Middle frontal gyrus (tissue), 1 donor: ENCODE measurements at regions not wholly inside any gene's neighbourhood (a gene's known extent, or its start where the extent isn't known, plus 50 kb on each side); places are given as distances from the start of the nearest gene placed in this dataset.

Source experiments
- DNase-seq: peaks from one replicate; pipeline ENCODE4 v3.0.0-alpha.2; 2015; ENCODE audit warnings: low spot score; ENCODE audit errors: extremely low spot score

DNA sequence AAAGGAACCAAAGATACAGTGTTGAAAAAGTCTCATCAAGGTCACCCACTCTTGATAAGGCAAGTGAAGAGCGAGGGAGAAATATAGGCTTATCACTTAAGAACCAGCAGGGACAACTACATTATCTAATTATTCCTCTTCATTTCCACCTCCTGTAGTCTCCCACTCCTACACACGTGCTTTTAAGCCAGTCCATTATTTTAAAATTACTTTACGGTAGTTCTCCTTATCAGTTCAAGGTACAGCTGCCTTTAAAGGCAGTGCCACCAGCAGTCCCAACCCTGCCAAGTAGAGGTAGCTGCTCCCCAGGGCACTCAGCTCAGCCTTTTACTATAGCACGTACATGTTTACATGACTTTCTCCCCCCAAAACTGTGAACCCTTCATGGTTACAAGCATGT lies 161.5 kb upstream of the BLID start:
- no peak for DNase-seq

DNA sequence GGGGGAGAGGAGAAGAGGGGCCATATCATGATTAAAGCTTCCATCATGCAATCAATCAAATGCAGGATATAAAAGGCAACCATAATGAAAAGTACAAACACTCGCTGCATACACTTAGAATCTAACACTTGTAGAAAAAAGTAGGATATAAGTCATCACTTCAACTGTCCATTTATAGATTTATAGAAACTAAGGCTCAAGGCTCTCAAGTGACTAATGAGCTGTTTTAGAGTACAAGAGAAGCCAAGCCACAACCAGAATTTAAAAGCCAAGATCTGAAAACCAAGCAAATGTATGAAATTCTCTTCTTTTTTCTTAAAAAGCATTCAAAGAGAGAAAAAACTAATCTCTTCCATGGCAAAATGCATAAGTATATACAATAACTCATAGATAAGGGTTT lies 160.2 kb upstream of the BLID start:
- no peak for DNase-seq

DNA sequence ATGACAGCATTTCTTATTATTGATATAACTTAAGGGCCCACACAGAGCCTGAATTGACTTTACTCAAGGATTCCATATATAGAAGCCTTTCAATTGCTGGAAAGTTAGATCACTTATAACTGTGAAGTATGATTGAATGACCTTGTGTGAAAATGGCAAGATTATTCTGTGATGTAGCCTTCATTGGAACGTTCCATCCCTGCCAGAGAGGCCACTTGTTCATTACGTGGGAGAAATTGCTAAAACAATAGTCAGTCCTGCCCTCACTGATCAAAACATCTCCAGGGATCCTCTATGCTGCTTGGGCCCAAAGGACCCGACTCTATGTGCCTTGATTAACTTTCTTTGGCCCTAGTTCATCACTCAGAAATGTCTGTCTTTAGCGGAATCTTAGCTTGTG lies 159.5 kb upstream of the BLID start:
- DNase-seq, result no peak

DNA sequence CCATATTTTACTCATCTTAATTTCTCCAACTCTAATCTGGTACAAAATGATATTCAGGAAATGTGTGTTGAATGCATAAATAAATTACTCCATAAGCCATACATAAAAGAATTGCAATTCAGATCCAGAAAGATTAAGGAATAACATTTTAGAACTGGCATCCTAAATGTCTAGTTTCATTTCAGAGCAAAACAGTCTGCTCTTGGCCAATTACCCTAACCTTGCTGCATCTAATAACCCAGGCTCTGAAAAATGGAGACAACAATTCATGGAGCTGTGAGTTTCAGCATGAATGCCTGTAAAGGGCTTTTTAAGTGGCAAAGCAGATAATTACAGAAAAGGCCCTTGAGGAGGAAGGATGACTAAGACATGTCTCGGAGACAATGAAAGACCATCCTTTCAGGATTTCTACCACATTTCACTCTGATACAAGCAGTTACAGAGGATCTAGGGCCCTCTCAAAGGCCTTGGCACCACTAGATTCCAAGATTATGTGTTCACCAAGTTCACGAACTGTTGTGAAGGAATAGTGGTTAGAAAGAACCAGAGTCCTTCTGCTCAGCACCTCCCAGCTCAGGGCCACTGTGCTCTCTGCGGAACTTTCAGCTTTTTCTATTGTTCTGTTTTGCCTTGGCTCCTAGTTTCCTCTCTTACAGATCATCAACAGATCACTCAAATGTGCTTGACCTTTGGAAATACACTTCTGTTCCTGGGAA lies 157.6 kb upstream of the BLID start:
- no peak for DNase-seq

DNA sequence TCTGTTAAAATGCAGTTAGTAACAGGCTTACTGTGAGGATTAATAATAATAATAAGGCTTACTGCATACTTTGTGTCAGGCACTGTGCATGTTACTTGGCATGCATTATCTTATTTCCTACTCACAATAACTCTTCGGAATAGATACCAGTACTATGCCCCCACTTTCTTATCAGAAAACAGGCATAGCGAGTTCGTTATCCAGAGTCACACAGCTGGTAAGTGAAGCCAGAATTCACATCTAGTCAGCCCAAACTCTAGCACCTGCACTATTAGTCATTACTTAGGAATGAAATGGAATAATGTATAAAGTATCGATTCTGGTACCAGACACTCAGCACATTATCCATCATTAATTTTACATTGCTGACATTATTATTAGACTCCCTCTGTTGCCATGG lies 155.7 kb upstream of the BLID start:
- DNase-seq, result no peak

DNA sequence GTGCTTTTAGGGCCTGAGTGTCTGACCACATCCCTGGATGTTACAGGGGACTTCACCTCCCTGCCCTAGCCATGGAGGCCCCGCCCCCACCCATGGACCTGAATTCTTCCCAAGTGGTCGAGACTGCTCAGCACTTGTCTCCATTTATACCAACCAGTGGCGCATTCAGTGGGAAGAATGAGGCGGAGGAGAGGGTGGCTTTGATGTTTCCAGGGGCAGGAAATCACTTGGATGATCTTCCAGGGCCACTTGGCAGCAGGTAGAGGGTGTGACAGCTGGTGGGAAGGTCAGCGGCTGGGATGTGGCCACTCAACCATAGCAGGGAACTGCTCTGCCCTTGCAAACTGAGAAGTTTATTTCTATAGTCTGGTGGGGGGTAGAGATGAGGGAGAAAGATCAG lies 155.1 kb upstream of the BLID start:
- DNase-seq, result no peak

DNA sequence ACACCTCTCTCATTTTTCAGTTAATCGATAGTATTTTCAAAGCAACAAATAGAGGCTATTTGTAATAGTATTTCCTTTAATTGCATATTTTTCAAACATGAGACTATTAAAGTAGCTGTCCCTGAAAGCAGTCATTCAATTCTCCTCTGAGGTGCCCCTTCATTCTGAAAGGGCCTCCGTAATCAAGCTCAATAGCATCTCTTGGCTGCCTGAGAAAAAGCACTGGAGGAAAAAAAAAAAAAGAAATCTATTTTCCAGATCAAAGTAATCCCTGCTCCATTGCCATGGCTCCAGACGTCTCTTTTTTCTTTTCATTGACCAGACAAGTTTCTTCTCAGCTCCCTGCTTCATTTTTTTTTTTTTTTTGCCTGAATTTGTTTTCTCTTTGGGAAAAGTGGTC lies 154.5 kb upstream of the BLID start:
- no peak for DNase-seq

DNA sequence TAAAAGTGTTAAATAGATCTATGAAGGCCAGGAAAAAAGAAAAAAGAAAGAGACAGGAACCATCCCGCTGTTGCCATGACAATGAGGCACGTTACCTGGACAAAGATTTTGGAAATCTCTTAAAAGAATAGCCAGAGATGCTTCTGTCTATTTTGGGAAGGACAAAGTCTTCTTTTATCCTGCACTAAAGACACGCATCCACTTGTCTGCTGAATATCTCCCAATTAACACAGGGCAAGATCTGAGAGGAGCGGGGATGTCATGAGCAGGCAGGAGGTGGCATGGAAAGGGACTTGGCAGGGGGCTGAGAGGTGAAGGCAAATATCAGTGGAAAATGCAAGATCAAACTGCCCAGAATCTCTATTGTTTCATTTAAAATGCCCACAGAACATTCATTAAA lies 153.8 kb upstream of the BLID start:
- no peak for DNase-seq

DNA sequence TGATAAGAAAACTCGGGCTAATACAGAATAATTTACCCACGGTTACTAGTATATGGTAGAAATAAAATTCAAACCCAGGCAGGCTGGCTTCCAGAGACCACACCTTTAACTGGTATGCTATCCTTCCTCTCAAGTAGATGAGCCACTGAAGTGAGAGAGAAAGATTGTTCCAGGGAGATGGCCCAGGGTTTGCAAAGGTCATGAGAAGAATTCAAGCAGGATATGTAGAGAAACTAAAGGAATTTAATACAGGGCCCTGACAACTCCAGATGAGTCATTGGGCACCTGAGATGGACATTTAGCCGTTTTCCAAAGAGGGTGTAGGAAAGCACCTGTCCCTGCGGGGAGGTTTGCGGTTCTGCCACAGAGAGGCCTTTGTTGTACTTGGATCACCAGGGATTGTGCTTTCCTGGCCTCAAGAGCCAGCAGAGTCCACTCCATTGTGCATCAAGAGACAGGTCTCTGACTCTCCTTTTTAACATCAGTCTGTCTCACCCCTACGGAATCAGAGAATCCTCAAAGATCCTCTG lies 152.7 kb upstream of the BLID start:
- no peak for DNase-seq

DNA sequence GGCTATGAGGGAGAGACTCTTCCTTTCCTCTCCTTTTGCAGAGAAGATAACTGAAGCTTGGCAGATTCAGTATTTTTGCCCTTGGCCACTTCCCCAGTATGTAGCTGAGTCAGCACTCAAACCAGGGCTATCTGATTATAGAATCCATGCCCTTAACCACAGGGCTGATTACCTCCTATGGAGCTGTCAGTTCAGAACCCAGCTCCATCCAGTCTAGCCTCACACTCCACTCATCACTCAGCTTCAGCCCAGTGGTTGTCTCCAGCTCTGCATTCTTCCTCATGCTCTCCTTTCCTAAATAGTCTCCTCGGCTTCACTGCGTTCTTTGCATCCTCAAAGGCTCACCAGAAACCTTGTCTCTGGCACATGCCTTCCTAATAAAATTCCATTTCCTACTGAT lies 151.6 kb upstream of the BLID start:
- DNase-seq, result no peak

DNA sequence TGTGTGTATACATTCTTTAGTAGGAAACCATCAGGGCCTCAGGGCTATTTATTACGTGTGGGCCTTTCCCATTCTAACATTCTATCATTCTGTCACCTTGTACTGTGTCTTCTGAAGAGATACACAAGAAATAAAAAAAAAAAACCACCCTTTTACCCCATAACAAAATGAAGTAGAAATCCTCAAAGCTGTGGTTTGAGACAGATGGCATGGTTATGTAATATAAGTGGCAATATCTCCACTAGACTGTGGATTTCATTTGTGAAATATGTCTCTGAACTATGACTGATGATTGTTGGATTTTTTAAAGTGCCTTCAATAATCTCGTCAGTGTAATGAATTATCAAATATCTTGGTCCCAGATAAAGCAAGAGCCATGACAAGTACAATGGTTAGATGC lies 150.0 kb upstream of the BLID start:
- no peak for DNase-seq

DNA sequence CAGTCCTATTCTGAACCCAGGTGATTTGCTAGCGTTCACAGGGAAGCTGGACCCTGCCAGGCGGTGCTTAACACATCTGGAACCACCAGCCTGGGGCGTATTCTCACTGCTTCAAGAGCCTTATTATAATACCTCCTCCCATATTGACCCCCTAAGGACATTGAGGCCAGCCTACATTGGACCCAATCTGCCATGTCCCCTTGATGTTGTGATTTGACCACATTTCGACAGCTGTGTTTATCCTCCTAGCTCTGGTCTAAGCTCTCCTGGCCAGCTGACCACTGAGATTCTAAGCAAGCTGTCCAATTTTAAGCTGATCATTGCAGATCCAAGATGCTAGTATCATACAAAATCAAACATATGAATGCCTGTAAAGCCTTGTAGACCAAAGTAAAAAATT lies 148.1 kb upstream of the BLID start:
- no peak for DNase-seq

DNA sequence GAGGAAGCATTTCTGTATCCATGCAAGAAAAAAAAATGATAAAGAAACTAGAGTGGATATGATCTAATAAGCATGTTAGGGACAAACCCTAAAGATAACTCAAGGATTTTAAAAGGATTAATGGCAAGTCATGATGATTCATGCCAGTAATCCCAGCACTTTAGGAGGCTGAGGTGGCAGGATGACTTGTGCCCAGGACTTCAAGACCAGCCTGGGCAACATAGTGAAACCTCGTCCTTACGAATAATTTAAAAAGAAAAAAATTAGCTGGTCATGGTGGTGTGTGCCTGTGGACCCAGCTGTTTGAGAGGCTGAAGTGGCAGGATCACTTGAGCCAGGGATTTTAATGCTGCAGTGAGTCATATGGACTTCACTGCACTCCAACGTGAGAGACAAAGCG lies 145.5 kb upstream of the BLID start:
- no peak for DNase-seq

DNA sequence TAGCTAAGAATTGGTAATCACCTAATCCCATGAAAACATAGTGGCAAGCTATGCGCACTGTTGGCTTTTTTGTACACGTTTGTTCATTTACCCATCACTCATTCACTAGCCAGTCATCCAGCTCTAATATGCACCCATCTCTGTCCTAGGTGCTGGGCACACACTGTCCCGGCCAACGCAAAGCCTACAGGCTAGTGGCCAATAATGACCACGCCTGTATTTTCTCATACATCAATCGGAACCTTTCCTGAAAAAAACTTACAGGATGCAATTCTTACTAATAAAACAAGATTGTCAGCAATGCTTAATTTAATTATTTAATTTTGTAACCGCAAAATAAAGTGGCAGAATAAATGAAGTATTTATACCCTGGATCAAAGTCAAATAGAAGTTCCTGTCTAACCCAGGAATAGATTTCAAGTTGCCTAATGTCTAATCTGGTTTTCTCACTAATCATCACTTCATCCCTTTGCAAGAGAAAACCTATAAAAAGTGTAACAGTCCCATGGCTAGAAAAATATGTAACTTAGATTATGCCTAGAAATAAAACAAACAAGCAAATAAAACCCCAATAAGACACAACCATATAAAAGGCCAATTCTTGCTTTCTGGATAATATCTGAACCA lies 143.3 kb upstream of the BLID start:
- DNase-seq, result no peak

DNA sequence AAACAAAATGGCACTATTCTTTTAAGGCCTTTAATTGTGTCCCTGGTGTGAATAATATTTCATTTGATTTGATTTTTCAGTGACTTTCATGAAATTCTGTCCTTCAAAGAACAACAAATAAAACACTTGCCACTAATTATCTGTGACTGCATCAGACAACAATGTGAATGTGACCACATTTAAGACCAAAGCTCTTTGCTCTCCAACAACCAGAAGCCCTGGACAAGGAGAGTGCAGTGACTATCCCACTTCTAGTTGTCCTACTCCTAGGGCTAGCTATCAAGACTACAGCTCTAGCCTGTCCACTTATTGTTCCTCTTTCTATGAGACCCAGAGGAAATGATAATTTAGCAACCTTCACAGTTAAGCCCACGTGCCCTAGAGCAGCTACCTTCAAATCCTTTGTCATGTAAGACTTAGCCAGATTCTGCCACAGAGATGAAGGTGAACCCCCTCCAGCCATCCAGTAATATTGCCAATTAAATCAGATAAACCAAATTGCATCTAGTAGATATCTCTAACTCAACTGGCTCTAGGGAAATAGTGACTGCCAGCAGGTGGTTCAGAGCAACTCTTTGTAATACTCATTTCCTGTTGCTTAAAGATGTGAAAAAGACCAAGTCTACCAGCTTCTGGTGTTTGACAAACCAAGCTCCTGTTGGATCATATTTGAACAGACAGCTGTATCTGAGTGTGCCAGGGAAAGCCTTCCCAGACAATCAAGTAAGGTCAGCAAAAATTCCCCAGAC lies 142.6 kb upstream of the BLID start:
- no peak for DNase-seq

DNA sequence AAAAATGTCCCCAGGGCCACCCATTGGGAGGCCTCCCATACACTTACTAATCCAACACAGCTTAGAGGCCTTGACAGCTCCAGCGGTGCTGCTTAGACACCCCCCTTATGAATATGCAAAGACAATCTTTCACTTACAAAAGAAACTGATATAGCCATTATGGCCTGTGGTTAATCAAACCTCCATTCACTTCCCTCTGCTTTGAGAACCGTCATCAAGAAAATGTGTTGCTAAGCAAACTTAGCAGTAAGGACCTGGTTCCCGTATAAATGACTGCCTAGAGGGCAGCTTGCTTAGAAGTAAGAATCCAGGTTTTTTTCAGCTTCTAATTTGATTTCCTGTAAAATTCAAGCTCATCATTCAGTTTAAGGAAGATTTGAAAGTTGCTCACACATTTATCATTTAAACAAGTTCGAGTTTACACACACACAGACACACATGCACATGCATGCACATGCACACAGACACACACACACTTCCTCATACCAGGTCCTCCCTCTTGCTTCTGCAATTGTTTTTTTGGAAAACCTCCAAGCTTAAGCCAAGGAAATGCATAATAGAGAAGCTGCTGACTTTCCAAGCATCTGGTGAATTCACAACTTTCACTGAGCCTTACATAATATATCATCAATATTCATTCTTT lies 137.7 kb upstream of the BLID start:
- DNase-seq, result no peak

DNA sequence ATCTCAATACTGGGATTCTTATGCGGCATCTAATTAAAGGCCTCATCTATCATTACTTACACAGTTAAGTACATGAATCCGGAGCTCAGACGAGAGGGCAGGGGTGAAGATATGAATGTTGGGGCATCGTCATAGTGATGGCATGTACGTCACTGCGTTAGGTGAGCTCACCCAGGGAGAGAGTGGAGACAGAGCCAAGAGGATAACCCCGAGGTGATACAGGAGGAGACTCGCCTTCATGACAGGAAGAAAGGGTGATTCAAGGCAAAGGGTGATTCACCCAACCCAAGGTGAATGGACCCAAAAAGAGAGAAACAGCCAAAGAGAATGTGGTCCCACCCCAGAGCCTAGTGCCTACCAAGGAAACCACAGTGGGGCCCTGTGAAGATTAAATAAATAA lies 132.9 kb upstream of the BLID start:
- DNase-seq, result no peak

DNA sequence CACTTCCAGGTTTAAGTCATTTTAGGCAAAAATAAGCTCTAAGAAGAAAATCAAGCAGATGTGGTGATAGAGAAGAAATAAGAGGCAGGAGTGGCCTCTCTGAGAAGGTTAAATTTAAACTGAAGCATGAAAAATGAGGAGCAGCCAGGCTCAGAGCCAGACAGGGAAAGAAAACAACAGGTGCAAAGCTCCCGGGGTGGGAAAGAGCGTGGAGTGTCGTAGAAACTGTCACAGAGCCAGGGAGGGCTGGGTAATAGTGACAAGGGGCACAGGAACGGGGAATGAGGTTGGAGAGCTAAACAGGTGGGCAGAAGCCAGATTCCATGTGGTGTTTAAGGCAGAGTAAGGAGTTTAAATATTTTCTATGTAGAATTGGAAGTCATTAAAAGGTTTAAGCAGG lies 132.1 kb upstream of the BLID start:
- DNase-seq, result no peak

DNA sequence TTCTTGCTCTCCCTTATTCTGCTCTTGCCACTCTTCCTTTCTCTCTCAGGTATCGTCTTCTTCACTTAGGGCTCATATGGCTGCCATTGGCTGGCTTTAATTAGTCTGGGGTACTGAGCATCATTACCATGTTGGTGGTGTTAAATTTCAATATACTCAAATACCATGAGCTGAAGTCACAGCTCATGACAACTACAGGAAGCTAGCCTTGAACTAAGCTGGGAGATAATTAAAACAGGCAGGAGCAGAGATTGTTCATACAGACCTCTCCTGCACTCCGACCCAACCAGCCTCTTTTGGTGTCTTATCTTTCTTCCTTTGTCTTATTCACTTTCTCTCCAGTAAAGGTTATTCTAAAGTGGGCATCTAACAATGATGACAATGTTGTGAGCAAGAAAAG lies 130.9 kb upstream of the BLID start:
- no peak for DNase-seq

DNA sequence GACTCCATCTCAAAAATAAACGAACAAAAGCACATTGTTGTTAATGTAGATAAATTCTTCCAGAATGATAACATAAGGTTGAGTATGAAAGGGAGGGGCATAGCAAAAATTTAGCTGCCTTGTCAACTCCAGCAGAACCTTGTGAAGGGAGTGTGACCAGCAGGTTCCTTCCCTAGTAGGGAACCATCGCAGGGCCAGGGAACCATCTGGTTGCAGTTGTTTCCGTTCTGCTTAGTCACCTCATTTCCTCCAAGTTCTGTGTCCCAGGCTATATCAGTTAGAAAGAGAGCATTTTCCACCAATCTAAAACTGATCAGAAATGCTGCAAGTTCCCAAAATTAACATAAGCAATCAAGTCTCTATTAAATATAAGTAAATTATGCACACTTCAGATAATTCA lies 126.7 kb upstream of the BLID start:
- DNase-seq, result no peak

DNA sequence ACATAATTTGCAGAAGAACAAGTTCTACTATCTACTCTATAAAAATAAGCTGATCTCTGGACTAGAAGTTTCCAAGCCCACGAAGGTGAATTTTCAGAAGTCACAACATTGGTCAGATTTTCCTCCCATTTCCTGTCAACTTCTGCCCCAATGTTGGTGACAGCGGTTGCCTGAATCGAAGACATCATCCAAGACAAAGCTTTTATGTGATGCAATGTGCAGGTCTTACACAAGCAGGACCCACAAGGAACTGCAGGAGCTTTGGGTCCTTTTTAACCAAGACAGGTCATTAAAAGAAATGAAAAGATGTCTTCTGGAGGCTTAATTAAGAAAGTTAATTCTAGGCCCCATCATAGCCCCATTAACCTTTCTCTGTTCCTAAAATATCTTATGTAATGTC lies 125.6 kb upstream of the BLID start:
- DNase-seq, result no peak

DNA sequence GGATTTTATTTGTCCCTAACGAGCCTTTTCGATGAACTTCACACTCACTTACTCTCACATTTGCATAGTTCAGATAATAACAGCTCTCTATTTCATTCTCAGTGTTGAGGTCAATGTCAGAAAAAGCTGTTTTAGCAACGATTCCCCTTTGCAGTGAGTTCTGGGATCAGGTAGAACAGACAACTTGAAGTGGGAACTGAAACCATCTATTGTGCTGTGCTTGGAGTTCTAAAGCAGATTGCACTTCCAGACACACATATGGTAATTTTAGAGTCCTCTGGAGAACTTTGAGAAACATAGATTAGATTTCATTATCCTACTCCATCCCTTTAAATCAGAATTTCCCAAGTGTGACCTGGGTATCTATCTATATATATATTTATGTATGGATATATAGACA lies 124.6 kb upstream of the BLID start:
- DNase-seq, result no peak
